ENCODE measurements at regions not wholly inside any gene's neighbourhood (a gene's known extent, or its start where the extent isn't known, plus 50 kb on each side); places are given as distances from the start of the nearest gene placed in this dataset.

DNA sequence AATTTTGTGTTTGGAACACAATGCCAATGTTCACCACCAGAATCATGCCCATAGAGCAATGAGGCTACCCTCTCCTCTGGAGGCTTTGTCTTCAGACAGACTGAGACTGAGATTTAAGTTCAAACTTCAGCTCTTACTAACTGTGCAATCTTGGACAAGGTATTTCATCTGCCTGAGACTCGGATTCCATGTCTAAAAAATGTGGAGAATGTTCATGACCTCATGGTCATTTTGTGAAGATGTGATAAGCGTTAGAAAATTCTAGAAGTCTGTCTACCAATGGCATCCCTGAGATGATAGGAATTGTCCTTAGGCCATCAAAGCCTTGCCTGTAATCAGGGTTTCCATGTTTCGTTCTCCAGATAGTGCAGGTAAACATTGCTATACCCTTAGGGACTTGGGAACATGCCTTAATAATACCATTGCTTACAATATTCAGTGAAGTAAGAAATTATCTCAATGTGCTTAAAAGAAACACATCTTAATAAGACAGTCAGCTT is 388.2 kb upstream of the MAF start:
- TF ChIP-seq, protein P1, sequence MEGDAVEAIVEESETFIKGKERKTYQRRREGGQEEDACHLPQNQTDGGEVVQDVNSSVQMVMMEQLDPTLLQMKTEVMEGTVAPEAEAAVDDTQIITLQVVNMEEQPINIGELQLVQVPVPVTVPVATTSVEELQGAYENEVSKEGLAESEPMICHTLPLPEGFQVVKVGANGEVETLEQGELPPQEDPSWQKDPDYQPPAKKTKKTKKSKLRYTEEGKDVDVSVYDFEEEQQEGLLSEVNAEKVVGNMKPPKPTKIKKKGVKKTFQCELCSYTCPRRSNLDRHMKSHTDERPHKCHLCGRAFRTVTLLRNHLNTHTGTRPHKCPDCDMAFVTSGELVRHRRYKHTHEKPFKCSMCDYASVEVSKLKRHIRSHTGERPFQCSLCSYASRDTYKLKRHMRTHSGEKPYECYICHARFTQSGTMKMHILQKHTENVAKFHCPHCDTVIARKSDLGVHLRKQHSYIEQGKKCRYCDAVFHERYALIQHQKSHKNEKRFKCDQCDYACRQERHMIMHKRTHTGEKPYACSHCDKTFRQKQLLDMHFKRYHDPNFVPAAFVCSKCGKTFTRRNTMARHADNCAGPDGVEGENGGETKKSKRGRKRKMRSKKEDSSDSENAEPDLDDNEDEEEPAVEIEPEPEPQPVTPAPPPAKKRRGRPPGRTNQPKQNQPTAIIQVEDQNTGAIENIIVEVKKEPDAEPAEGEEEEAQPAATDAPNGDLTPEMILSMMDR (IDR thresholded peaks at IDR 0.05): no peak
- TF ChIP-seq POLR2A (IDR thresholded peaks at IDR 0.05): no peak

Data from Peyer's patch (tissue), 4 donors.